HFFc6 (cell line): ENCODE measurements at regions not wholly inside any gene's neighbourhood (a gene's known extent, or its start where the extent isn't known, plus 50 kb on each side); places are given as distances from the start of the nearest gene placed in this dataset.

Experiments used
- DNase-seq: peaks from one replicate; pipeline ENCODE4 v3.0.0-alpha.2; 2018
- H3K27ac Mint-ChIP-seq: 2 replicates; pipeline ENCODE4 v1.8.0; 2020; ENCODE audit warnings: mild to moderate bottlenecking, mixed read lengths
- H3K27me3 Mint-ChIP-seq: 2 replicates; pipeline ENCODE4 v1.8.0; 2021; ENCODE audit warnings: mild to moderate bottlenecking, moderate library complexity, mixed read lengths; ENCODE audit not compliant: insufficient read depth
- H3K36me3 Mint-ChIP-seq: 2 replicates; pipeline ENCODE4 v1.8.0; 2021; ENCODE audit warnings: low read depth, mixed read lengths
- H3K4me1 Mint-ChIP-seq: 2 replicates; pipeline ENCODE4 v1.8.0; 2020; ENCODE audit warnings: low read depth, mixed read lengths
- H3K4me3 Mint-ChIP-seq: 2 replicates; pipeline ENCODE4 v1.8.0; 2020; ENCODE audit warnings: mild to moderate bottlenecking, moderate library complexity, mixed read lengths
- H3K9me3 Mint-ChIP-seq: 2 replicates; pipeline ENCODE4 v1.8.0; 2020; ENCODE audit warnings: mild to moderate bottlenecking, mixed read lengths
- CTCF ChIP-seq: fragments of 200-600 bp; sonication (generic); IDR thresholded peaks from 2 replicates; pipeline ENCODE4 v1.5.0; 2021; ENCODE audit warnings: antibody characterized with exemption, mild to moderate bottlenecking

GRCh38 chr4:71235311-71236201 lies 103.3 kb upstream of the SLC4A4 start:
- peaks cover 70% of the 10 kb centered on the region for H3K4me1 Mint-ChIP-seq

GRCh38 chr4:71236226-71236625 lies 102.6 kb upstream of the SLC4A4 start:
- no peak overlapping the region for H3K4me3 Mint-ChIP-seq
- H3K27ac Mint-ChIP-seq, result no peak overlapping the region
- H3K4me1 Mint-ChIP-seq, result peaks cover 65% of the 10 kb centered on the region
- no peaks in the 10 kb centered on the region for H3K9me3 Mint-ChIP-seq
- DNase-seq, result no peak
- peaks cover 10% of the 10 kb centered on the region for H3K36me3 Mint-ChIP-seq
- H3K27me3 Mint-ChIP-seq, result no peaks in the 10 kb centered on the region
- TF ChIP-seq CTCF, result no peak

More at GRCh38 chr4:71235311-71236201, 103.3 kb upstream of the SLC4A4 start:
- H3K4me3 Mint-ChIP-seq, result no peak overlapping the region
- no peaks in the 10 kb centered on the region for H3K9me3 Mint-ChIP-seq
- H3K27me3 Mint-ChIP-seq, result no peaks in the 10 kb centered on the region
- H3K27ac Mint-ChIP-seq, result no peak overlapping the region
- H3K36me3 Mint-ChIP-seq, result peaks cover 9% of the 10 kb centered on the region
- no peak for DNase-seq
- no peak for TF ChIP-seq CTCF

GRCh38 chr4:71237641-71238040 lies 101.2 kb upstream of the SLC4A4 start:
- no peak for DNase-seq
- no peaks in the 10 kb centered on the region for H3K27me3 Mint-ChIP-seq
- H3K4me1 Mint-ChIP-seq, result peaks cover 55% of the 10 kb centered on the region
- peaks cover 13% of the 10 kb centered on the region for H3K36me3 Mint-ChIP-seq
- no peak overlapping the region for H3K27ac Mint-ChIP-seq
- TF ChIP-seq CTCF, result no peak
- no peak overlapping the region for H3K4me3 Mint-ChIP-seq
- H3K9me3 Mint-ChIP-seq, result no peaks in the 10 kb centered on the region

GRCh38 chr4:71239365-71239764 lies 99.5 kb upstream of the SLC4A4 start:
- no peaks in the 10 kb centered on the region for H3K9me3 Mint-ChIP-seq
- H3K4me3 Mint-ChIP-seq, result no peak overlapping the region
- H3K27me3 Mint-ChIP-seq, result no peaks in the 10 kb centered on the region
- peaks cover 41% of the 10 kb centered on the region for H3K4me1 Mint-ChIP-seq
- no peak for TF ChIP-seq CTCF
- DNase-seq, result peak; percentile 49
- H3K36me3 Mint-ChIP-seq, result peaks cover 13% of the 10 kb centered on the region
- H3K27ac Mint-ChIP-seq, result peak overlapping the region; percentile 68

- Mint-ChIP-seq H3K27me3 (no peaks in the 10 kb centered on the region), H3K4me1 (peaks cover 41% of the 10 kb centered on the region), H3K9me3 (no peaks in the 10 kb centered on the region), H3K4me3 (no peak overlapping the region), H3K36me3 (peaks cover 13% of the 10 kb centered on the region), H3K27ac (peak overlapping the region; percentile 68; the same call in 1 of the 2 replicates)
- TF ChIP-seq CTCF, result no peak
- no peak for DNase-seq
Measured at GRCh38 chr4:71240094-71240493, 98.7 kb upstream of the SLC4A4 start.
